ENCODE measurements at regions not wholly inside any gene's neighbourhood (a gene's known extent, or its start where the extent isn't known, plus 50 kb on each side); places are given as distances from the start of the nearest gene placed in this dataset.
"Not testable (repeated sequence)": the region's sequence is repeated elsewhere in the genome, so short reads cannot be mapped to it uniquely, and the experiment has no call there.

- ChIA-PET POLR2A (no interaction called here), CTCF (no interaction called here)
- 0 out of 2 replicates have a peak, but pooled peaks have one; percentile 20 for TF ChIP-seq CTBP1 (IDR thresholded peaks at IDR 0.05; ENCODE audit: borderline replicate concordance)
- no peak for TF ChIP-seq FOXA1 (IDR thresholded peaks at IDR 0.05)
- no peak for TF ChIP-seq NFRKB (IDR thresholded peaks at IDR 0.05)
- no peak for DNase-seq (ENCODE audit: extremely low spot score)
Measured at GRCh38 chr7:65503434-65504152, 129.9 kb downstream of the ZNF92 start.

GRCh38 chr7:65504504-65505319, 131.1 kb downstream of the ZNF92 start:
- DNase-seq (ENCODE audit: extremely low spot score); CTCF ChIA-PET; POLR2A ChIA-PET: not testable (repeated sequence)

- POLR2A ChIA-PET; DNase-seq (ENCODE audit: extremely low spot score); CTCF ChIA-PET: not testable (repeated sequence)
Measured at GRCh38 chr7:65505320-65505633, 131.6 kb downstream of the ZNF92 start.

GRCh38 chr7:65508581-65509367, 135.1 kb downstream of the ZNF92 start:
- CTCF ChIA-PET; DNase-seq (ENCODE audit: extremely low spot score); POLR2A ChIA-PET: not testable (repeated sequence)

GRCh38 chr7:65509368-65510186, 135.9 kb downstream of the ZNF92 start:
- no peak for DNase-seq (ENCODE audit: extremely low spot score)
- ChIA-PET CTCF (no interaction called here), POLR2A (no interaction called here)
- no peak for TF ChIP-seq LEF1 (IDR thresholded peaks at IDR 0.05; ENCODE audit: borderline replicate concordance)
- no peak for TF ChIP-seq FOXA1 (IDR thresholded peaks at IDR 0.05)

- CTCF ChIA-PET, POLR2A ChIA-PET: not testable (repeated sequence)
Measured at GRCh38 chr7:65510187-65510538, 136.5 kb downstream of the ZNF92 start.

GRCh38 chr7:65519751-65520150, 146.1 kb downstream of the ZNF92 start:
- POLR2A ChIA-PET; CTCF ChIA-PET; DNase-seq (ENCODE audit: extremely low spot score): not testable (repeated sequence)

More at GRCh38 chr7:65510187-65510538, 136.5 kb downstream of the ZNF92 start:
- not testable (repeated sequence) for DNase-seq (ENCODE audit: extremely low spot score)

- DNase-seq (ENCODE audit: extremely low spot score); POLR2A ChIA-PET; CTCF ChIA-PET: not testable (repeated sequence)
Measured at GRCh38 chr7:65545465-65546161, 172.0 kb downstream of the ZNF92 start.

GRCh38 chr7:65549589-65550443, 176.2 kb downstream of the ZNF92 start:
- DNase-seq (ENCODE audit: extremely low spot score); POLR2A ChIA-PET; CTCF ChIA-PET: not testable (repeated sequence)

- POLR2A ChIA-PET; CTCF ChIA-PET; DNase-seq (ENCODE audit: extremely low spot score): not testable (repeated sequence)
Measured at GRCh38 chr7:65550444-65550809, 176.8 kb downstream of the ZNF92 start.

- CTCF ChIA-PET; POLR2A ChIA-PET; DNase-seq (ENCODE audit: extremely low spot score): not testable (repeated sequence)
Measured at GRCh38 chr7:65551042-65551441, 177.4 kb downstream of the ZNF92 start.

GRCh38 chr7:65554553-65555476, 181.2 kb downstream of the ZNF92 start:
- CTCF ChIA-PET; DNase-seq (ENCODE audit: extremely low spot score); POLR2A ChIA-PET: not testable (repeated sequence)

Data from HEK293T (cell line).